SK-N-SH treated with all-trans-retinoic acid at 6 μM for 48 hours (cell line): ENCODE measurements at regions not wholly inside any gene's neighbourhood (a gene's known extent, or its start where the extent isn't known, plus 50 kb on each side); places are given as distances from the start of the nearest gene placed in this dataset.

Experiments
- ATAC-seq: fragments of 200-7000 bp; cut with Tn5 transposase; 3 replicates; pipeline ENCODE4 v1.9.1; 2020; ENCODE audit warnings: mild to moderate bottlenecking, moderate library complexity
- BACH2 ChIP-seq: fragments of 250-450 bp; sonication (Bioruptor Pico); IDR thresholded peaks from 2 replicates; pipeline ENCODE4 v1.9.0; 2021; ENCODE audit warnings: mild to moderate bottlenecking, borderline replicate concordance
- CREB5 ChIP-seq: fragments of 250-450 bp; sonication (Bioruptor Pico); IDR thresholded peaks from 2 replicates; pipeline ENCODE4 v1.5.1; 2020; ENCODE audit warnings: low read depth, mild to moderate bottlenecking, moderate library complexity
- CSDC2 ChIP-seq: fragments of 250-450 bp; sonication (Bioruptor Pico); IDR thresholded peaks from 2 replicates; pipeline ENCODE4 v1.5.0; 2020; ENCODE audit warnings: mild to moderate bottlenecking, moderate library complexity
- CSRNP3 ChIP-seq: fragments of 250-450 bp; sonication (Bioruptor Pico); IDR thresholded peaks from 2 replicates; pipeline ENCODE4 v1.5.1; 2021; ENCODE audit warnings: mild to moderate bottlenecking, moderate library complexity
- ESRRG ChIP-seq: fragments of 250-450 bp; sonication (Bioruptor Pico); IDR thresholded peaks from 2 replicates; pipeline ENCODE4 v1.6.1; 2021; ENCODE audit warnings: mild to moderate bottlenecking
- GLIS3 ChIP-seq: fragments of 250-450 bp; sonication (Bioruptor Pico); IDR thresholded peaks from 2 replicates; pipeline ENCODE4 v1.5.0; 2020; ENCODE audit warnings: mild to moderate bottlenecking, moderate library complexity
- ISL1 ChIP-seq: fragments of 250-450 bp; sonication (Bioruptor Pico); IDR thresholded peaks from 2 replicates; pipeline ENCODE4 v2.1.2; 2022; ENCODE audit warnings: mild to moderate bottlenecking, moderate library complexity
- OSR1 ChIP-seq: fragments of 250-450 bp; sonication (Bioruptor Pico); IDR thresholded peaks from 2 replicates; pipeline ENCODE4 v1.8.0; 2022; ENCODE audit warnings: moderate library complexity, mild to moderate bottlenecking, inconsistent platforms
- PATZ1 ChIP-seq: fragments of 250-450 bp; sonication (Bioruptor Pico); IDR thresholded peaks from 2 replicates; pipeline ENCODE4 v1.8.0; 2020; ENCODE audit warnings: mild to moderate bottlenecking, moderate library complexity, borderline replicate concordance
- POU6F1 ChIP-seq: fragments of 250-450 bp; sonication (Bioruptor Pico); IDR thresholded peaks from 2 replicates; pipeline ENCODE4 v1.8.0; 2021; ENCODE audit warnings: low read depth, mild to moderate bottlenecking, moderate library complexity, borderline replicate concordance
- PPARA ChIP-seq: fragments of 250-450 bp; sonication (Bioruptor Pico); IDR thresholded peaks from 2 replicates; pipeline ENCODE4 v1.5.0; 2020; ENCODE audit warnings: mild to moderate bottlenecking, borderline replicate concordance
- RARB ChIP-seq: fragments of 250-450 bp; sonication (Bioruptor Pico); IDR thresholded peaks from 2 replicates; pipeline ENCODE4 v1.8.0; 2021; ENCODE audit warnings: mild to moderate bottlenecking, moderate library complexity
- SNAI2 ChIP-seq: fragments of 250-450 bp; sonication (Bioruptor Pico); IDR thresholded peaks from 2 replicates; pipeline ENCODE4 v1.5.0; 2020; ENCODE audit warnings: mild to moderate bottlenecking, moderate library complexity
- TCF4 ChIP-seq: fragments of 250-450 bp; sonication (Bioruptor Pico); IDR thresholded peaks from 2 replicates; pipeline ENCODE4 v1.8.0; 2021; ENCODE audit warnings: mild to moderate bottlenecking, moderate library complexity, borderline replicate concordance
- TOX ChIP-seq: fragments of 250-450 bp; sonication (Bioruptor Pico); IDR thresholded peaks from 2 replicates; pipeline ENCODE4 v1.8.0; 2021; ENCODE audit warnings: mild to moderate bottlenecking, moderate library complexity, borderline replicate concordance
- ZC3H10 ChIP-seq: fragments of 250-450 bp; sonication (Bioruptor Pico); IDR thresholded peaks from 2 replicates; pipeline ENCODE4 v1.5.1; 2021; ENCODE audit warnings: mild to moderate bottlenecking, moderate library complexity
- ZFP3 ChIP-seq: fragments of 250-450 bp; sonication (Bioruptor Pico); IDR thresholded peaks from 2 replicates; pipeline ENCODE4 v1.5.0; 2020; ENCODE audit warnings: mild to moderate bottlenecking, moderate library complexity
- ZFP30 ChIP-seq: fragments of 450-650 bp; formaldehyde crosslinking; IDR thresholded peaks from 2 replicates; pipeline ENCODE4 v1.5.0; 2022; ENCODE audit warnings: mild to moderate bottlenecking, moderate library complexity
- ZNF565 ChIP-seq: fragments of 450-650 bp; formaldehyde crosslinking; conservative IDR thresholded peaks from 2 replicates; pipeline ENCODE4 v1.5.0; 2020; ENCODE audit warnings: low read depth, mild to moderate bottlenecking, moderate library complexity
- ZNF70 ChIP-seq: fragments of 450-650 bp; formaldehyde crosslinking; IDR thresholded peaks from 2 replicates; pipeline ENCODE4 v1.5.0; 2020; ENCODE audit warnings: mild to moderate bottlenecking, moderate library complexity
- ZNF8 ChIP-seq: fragments of 450-650 bp; formaldehyde crosslinking; IDR thresholded peaks from 2 replicates; pipeline ENCODE4 v1.5.0; 2020; ENCODE audit warnings: mild to moderate bottlenecking, moderate library complexity

GRCh38 chr11:98296091-98296880 is 724.5 kb upstream of the CNTN5 start:
- no peak for TF ChIP-seq BACH2 (CRISPR knock-in tag)
- no peak for TF ChIP-seq ISL1 (CRISPR knock-in tag)
- no peak for TF ChIP-seq TOX (CRISPR knock-in tag)
- no peak for TF ChIP-seq CREB5
- no peak for TF ChIP-seq ZC3H10
- no peak for TF ChIP-seq PATZ1 (CRISPR knock-in tag)
- TF ChIP-seq POU6F1 (CRISPR knock-in tag) = no peak
- no peak for TF ChIP-seq ZFP30 (CRISPR knock-in tag)
- TF ChIP-seq PPARA (CRISPR knock-in tag) = no peak
- no peak for TF ChIP-seq ZFP3
- no peak for TF ChIP-seq TCF4 (CRISPR knock-in tag)
- no peak for TF ChIP-seq OSR1 (CRISPR knock-in tag)
- no peak for TF ChIP-seq ZNF70 (CRISPR knock-in tag)
- TF ChIP-seq ZNF565 = no peak
- TF ChIP-seq GLIS3 (CRISPR knock-in tag) = no peak
- TF ChIP-seq CSRNP3 (CRISPR knock-in tag) = no peak
- no peak for TF ChIP-seq RARB (CRISPR knock-in tag)
- TF ChIP-seq ESRRG (CRISPR knock-in tag) = no peak
- TF ChIP-seq CSDC2 (CRISPR knock-in tag) = no peak
- TF ChIP-seq, all 23 proteins: peak for 0
- ATAC-seq = no peak

- no peak for ATAC-seq
- TF ChIP-seq PATZ1 (CRISPR knock-in tag) = no peak
- TF ChIP-seq OSR1 (CRISPR knock-in tag) = no peak
- TF ChIP-seq ZNF8 = no peak
- no peak for TF ChIP-seq ZFP30 (CRISPR knock-in tag)
- TF ChIP-seq TCF4 (CRISPR knock-in tag) = no peak
- no peak for TF ChIP-seq TOX (CRISPR knock-in tag)
- TF ChIP-seq BACH2 (CRISPR knock-in tag) = no peak
- no peak for TF ChIP-seq CSDC2 (CRISPR knock-in tag)
- TF ChIP-seq ISL1 (CRISPR knock-in tag) = no peak
- no peak for TF ChIP-seq SNAI2
- no peak for TF ChIP-seq CREB5
These were observed 720.0 kb upstream of the CNTN5 start for GRCh38 chr11:98300719-98301118.
